Keratinocyte (primary cell): ENCODE measurements at regions not wholly inside any gene's neighbourhood (a gene's known extent, or its start where the extent isn't known, plus 50 kb on each side); places are given as distances from the start of the nearest gene placed in this dataset.

ENCODE experiments used
- DNase-seq: peaks from one replicate; pipeline ENCODE4 v3.0.0-alpha.2; 2011; ENCODE audit warnings: low read depth, missing footprints, low spot score
- FAIRE-seq: peaks from 2 replicates; lab custom pipeline; 2011; peaks lifted over from hg19 to GRCh38; lab: Jason Lieb, UNC
- H2AFZ ChIP-seq: 2 replicates; pipeline ENCODE4 v1.6.0; 2012; ENCODE audit warnings: low read length, control low read depth, inconsistent platforms; ENCODE audit not compliant: control insufficient read depth
- H3K27ac ChIP-seq: 2 replicates; pipeline ENCODE4 v1.5.1; 2011; ENCODE audit warnings: low read length; ENCODE audit not compliant: control insufficient read depth, insufficient read depth
- H3K27me3 ChIP-seq: 3 replicates; pipeline ENCODE4 v1.6.0; 2011; ENCODE audit warnings: low read length; ENCODE audit not compliant: control insufficient read depth, insufficient read depth; ENCODE audit errors: extremely low read depth
- H3K36me3 ChIP-seq, 2 experiments: 2 replicates in 1 of 2; 3 replicates in 1 of 2; pipeline ENCODE4 v1.5.1; 2011; ENCODE audit warnings: low read length in 2 of 2, mild to moderate bottlenecking in 1 of 2; ENCODE audit not compliant: control insufficient read depth in 2 of 2, insufficient read depth in 2 of 2; ENCODE audit errors: extremely low read depth in 1 of 2
- H3K4me1 ChIP-seq: 3 replicates; pipeline ENCODE4 v1.5.1; 2011; ENCODE audit warnings: low read length; ENCODE audit not compliant: control insufficient read depth, insufficient read depth; ENCODE audit errors: extremely low read depth
- H3K4me2 ChIP-seq: 3 replicates; pipeline ENCODE4 v1.6.0; 2011; ENCODE audit warnings: low read depth, low read length; ENCODE audit not compliant: control insufficient read depth, insufficient read depth; ENCODE audit errors: extremely low read depth
- H3K4me3 ChIP-seq, 3 experiments: fragments of 200-600 bp in 1 of 3; sonication (generic) in 1 of 3; 2 replicates in 2 of 3; 3 replicates in 1 of 3; pipeline ENCODE4 v1.5.1; 2011 to 2016; ENCODE audit warnings: low read length in 3 of 3, mild to moderate bottlenecking in 3 of 3, control low read depth in 2 of 3, inconsistent platforms in 1 of 3, low read depth in 1 of 3, mixed read lengths in 1 of 3, mixed run types in 1 of 3, moderate library complexity in 1 of 3; ENCODE audit not compliant: control insufficient read depth in 2 of 3, insufficient read depth in 2 of 3; ENCODE audit errors: extremely low read depth in 1 of 3
- H3K79me2 ChIP-seq: 2 replicates; pipeline ENCODE4 v1.6.0; 2012; ENCODE audit warnings: low read length; ENCODE audit not compliant: control insufficient read depth, insufficient read depth
- H3K9ac ChIP-seq: 3 replicates; pipeline ENCODE4 v1.6.0; 2011; ENCODE audit warnings: low read length; ENCODE audit not compliant: control insufficient read depth, insufficient read depth; ENCODE audit errors: extremely low read depth
- H3K9me1 ChIP-seq: 3 replicates; pipeline ENCODE4 v1.6.0; 2011; ENCODE audit warnings: low read length; ENCODE audit not compliant: control insufficient read depth, insufficient read depth; ENCODE audit errors: extremely low read depth
- H3K9me3 ChIP-seq: 2 replicates; pipeline ENCODE4 v1.5.1; 2012; ENCODE audit warnings: low read depth, low read length; ENCODE audit not compliant: control insufficient read depth
- H4K20me1 ChIP-seq: 3 replicates; pipeline ENCODE4 v1.6.0; 2011; ENCODE audit warnings: low read length; ENCODE audit not compliant: control insufficient read depth, insufficient read depth; ENCODE audit errors: extremely low read depth
- EZH2 ChIP-seq: IDR thresholded peaks from one replicate; pipeline ENCODE4 v1.6.1; 2012; ENCODE audit warnings: inconsistent platforms, mild to moderate bottlenecking, low read length, moderate library complexity
- dilution Hi-C: fragments of 300-500 bp; cut with MboI; formaldehyde crosslinking; loops from one replicate; pipeline ENCODE4 v1.7.0; 2020; ENCODE audit warnings: low sequenced_read_pairs; ENCODE audit not compliant: extremely low pct_ligation_motif_present
- TF ChIP-seq, protein P1 (sequence below), 3 experiments: IDR thresholded peaks in 1 of 3; conservative IDR thresholded peaks in 1 of 3; optimal IDR thresholded peaks in 1 of 3; 2 replicates in 2 of 3; 3 replicates in 1 of 3; pipeline versions ENCODE3 to v1.5.1; 2011; ENCODE audit warnings: low read length in 3 of 3, mild to moderate bottlenecking in 3 of 3, moderate library complexity in 2 of 3, control low read depth in 1 of 3, inconsistent platforms in 1 of 3; ENCODE audit not compliant: insufficient read depth in 2 of 3; ENCODE audit errors: extremely low read depth in 1 of 3

DNA sequence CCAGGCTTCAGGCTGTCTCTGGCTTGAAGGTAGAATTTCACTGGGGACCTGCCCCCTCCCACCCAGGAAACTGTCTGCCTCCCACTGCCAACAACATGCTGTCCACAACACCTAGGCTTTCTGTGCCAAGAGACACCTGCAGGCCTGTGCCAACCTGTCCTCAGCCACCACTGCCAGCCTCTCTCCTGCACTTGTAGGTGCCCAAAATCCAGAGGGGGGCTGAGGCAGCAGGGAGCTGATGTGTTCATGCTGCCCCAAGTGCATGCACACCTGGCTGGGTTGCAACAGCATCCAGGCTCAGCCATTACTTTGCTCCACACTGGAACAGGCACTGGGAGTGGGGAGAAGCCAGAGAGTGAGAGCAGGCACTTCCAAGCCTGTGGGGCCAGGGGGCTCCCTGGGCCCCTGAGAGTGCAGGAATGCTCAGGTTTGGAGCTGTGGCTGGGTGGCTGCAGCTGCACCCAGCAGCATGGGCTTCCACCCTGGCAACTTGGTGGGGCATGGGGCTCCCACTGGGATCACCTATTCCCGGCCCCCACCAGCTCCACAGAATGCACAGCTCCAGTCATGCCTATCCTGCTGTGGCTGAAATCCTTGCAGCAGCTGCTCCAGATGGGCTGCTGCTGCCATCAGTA lies 218.1 kb upstream of the OBI1 start:
- FAIRE-seq (no peak), DNase-seq (no peak)
- Histone ChIP-seq H3K9me1 (no peaks in the 10 kb centered on the region), H2AFZ (no peak overlapping the region), H3K4me1 (no peaks in the 10 kb centered on the region), H3K4me2 (no peak overlapping the region), H3K9me3 (no peaks in the 10 kb centered on the region), H3K79me2 (no peaks in the 10 kb centered on the region), H4K20me1 (no peaks in the 10 kb centered on the region), H3K4me3 (no peak overlapping the region), H3K27me3 (no peaks in the 10 kb centered on the region), H3K9ac (no peak overlapping the region), H3K36me3 (no peaks in the 10 kb centered on the region), H3K27ac (no peak overlapping the region)
- dilution Hi-C loops = no loop called here
- TF ChIP-seq, protein P1, sequence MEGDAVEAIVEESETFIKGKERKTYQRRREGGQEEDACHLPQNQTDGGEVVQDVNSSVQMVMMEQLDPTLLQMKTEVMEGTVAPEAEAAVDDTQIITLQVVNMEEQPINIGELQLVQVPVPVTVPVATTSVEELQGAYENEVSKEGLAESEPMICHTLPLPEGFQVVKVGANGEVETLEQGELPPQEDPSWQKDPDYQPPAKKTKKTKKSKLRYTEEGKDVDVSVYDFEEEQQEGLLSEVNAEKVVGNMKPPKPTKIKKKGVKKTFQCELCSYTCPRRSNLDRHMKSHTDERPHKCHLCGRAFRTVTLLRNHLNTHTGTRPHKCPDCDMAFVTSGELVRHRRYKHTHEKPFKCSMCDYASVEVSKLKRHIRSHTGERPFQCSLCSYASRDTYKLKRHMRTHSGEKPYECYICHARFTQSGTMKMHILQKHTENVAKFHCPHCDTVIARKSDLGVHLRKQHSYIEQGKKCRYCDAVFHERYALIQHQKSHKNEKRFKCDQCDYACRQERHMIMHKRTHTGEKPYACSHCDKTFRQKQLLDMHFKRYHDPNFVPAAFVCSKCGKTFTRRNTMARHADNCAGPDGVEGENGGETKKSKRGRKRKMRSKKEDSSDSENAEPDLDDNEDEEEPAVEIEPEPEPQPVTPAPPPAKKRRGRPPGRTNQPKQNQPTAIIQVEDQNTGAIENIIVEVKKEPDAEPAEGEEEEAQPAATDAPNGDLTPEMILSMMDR (optimal IDR thresholded peaks at IDR 0.05 in 1 of 3, IDR thresholded peaks at IDR 0.05 in 1 of 3, conservative IDR thresholded peaks at IDR 0.05 in 1 of 3; ENCODE audit: extremely low read depth in 1 of 3, insufficient read depth in 2 of 3, low read length in 3 of 3) = no peak
- TF ChIP-seq EZH2 = no peak

DNA sequence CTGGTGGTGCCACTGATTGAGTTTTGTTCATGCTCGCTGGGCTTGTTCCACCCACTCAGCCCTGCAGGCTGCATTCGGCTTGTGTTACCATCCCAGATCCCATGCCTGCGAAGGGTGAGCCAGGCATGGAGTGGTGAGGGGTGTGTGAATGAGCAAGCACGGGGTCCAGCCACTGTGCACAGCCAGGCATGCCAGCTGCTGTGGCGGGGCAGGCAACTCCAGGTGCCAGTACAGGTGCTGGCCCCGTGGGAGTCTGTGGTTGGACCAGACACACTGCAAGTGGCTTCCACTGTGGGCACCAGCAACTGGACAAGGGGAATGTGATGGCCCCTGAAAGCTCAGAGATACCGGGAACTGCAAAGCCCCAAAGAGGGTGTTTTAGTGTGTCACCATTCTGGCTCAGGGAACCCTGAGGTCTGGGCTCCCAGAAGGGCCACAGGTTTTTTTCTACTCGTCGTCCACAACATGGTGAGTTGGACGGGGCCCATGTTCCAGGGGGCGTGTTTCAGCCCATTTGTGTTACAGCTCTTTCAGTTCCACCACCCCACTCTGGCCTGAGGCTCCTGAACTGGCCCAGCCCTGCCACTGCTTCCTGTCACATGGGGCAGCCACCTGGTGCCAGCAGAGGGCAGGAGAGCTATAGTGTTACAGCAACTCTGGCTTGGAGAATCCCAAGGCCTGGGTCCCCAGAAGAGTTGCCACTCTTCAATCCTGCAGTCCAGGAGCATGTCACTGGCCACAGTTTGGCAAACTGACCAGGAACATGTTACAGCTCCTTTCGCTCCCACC lies 217.0 kb upstream of the OBI1 start:
- Histone ChIP-seq H3K4me3 (no peak overlapping the region), H4K20me1 (no peaks in the 10 kb centered on the region), H3K4me2 (no peak overlapping the region), H3K79me2 (no peaks in the 10 kb centered on the region), H3K27me3 (no peaks in the 10 kb centered on the region), H3K4me1 (no peaks in the 10 kb centered on the region), H3K36me3 (no peaks in the 10 kb centered on the region), H3K9me1 (no peaks in the 10 kb centered on the region), H3K9me3 (no peaks in the 10 kb centered on the region), H3K27ac (no peak overlapping the region), H3K9ac (no peak overlapping the region), H2AFZ (no peak overlapping the region)
- no peak for FAIRE-seq
- dilution Hi-C loops = no loop called here
- DNase-seq = no peak
- TF ChIP-seq EZH2 = no peak
- TF ChIP-seq, protein P1 (optimal IDR thresholded peaks at IDR 0.05 in 1 of 3, IDR thresholded peaks at IDR 0.05 in 1 of 3, conservative IDR thresholded peaks at IDR 0.05 in 1 of 3; ENCODE audit: extremely low read depth in 1 of 3, insufficient read depth in 2 of 3, low read length in 3 of 3) = peak in 1 of 3 experiments; percentile 3
